GM23338 (cell line): ENCODE measurements at regions not wholly inside any gene's neighbourhood (a gene's known extent, or its start where the extent isn't known, plus 50 kb on each side); places are given as distances from the start of the nearest gene placed in this dataset.
A peak's percentile ranks its signal among the peaks of the same experiment; 100 is the strongest.

Experiments used
- ATAC-seq: fragments of 200-7000 bp; cut with Tn5 transposase; 3 replicates; pipeline ENCODE4 v1.9.1; 2020
- DNase-seq: peaks from one replicate; pipeline ENCODE4 v3.0.0-alpha.2; 2015; ENCODE audit warnings: low spot score
- H2AFZ ChIP-seq: fragments of 200-600 bp; sonication (generic); 2 replicates; pipeline ENCODE4 v1.8.0; 2016; ENCODE audit warnings: antibody characterized with exemption, mild to moderate bottlenecking, moderate library complexity
- H3F3A ChIP-seq: fragments of 200-600 bp; sonication (generic); replicated peaks from 2 replicates; pipeline ENCODE4 v1.8.0; 2017; ENCODE audit warnings: antibody characterized with exemption, mixed run types, low read depth
- H3K27ac ChIP-seq: fragments of 200-600 bp; sonication (generic); 2 replicates; pipeline ENCODE4 v1.6.1; 2016; ENCODE audit warnings: low read depth
- H3K27me3 ChIP-seq: fragments of 200-600 bp; sonication (generic); 2 replicates; pipeline ENCODE4 v1.8.0; 2016; ENCODE audit warnings: mild to moderate bottlenecking, mixed run types, moderate library complexity; ENCODE audit not compliant: insufficient read depth
- H3K36me3 ChIP-seq: fragments of 200-600 bp; sonication (generic); 2 replicates; pipeline ENCODE4 v1.8.0; 2016; ENCODE audit warnings: mild to moderate bottlenecking; ENCODE audit not compliant: insufficient read depth
- H3K4me1 ChIP-seq: fragments of 200-600 bp; sonication (generic); 2 replicates; pipeline ENCODE4 v1.8.0; 2016; ENCODE audit warnings: mild to moderate bottlenecking, moderate library complexity; ENCODE audit not compliant: insufficient read depth
- H3K4me2 ChIP-seq: fragments of 200-600 bp; sonication (generic); 2 replicates; pipeline ENCODE4 v1.7.1; 2017; ENCODE audit warnings: mixed run types
- H3K4me3 ChIP-seq: fragments of 200-600 bp; sonication (generic); 2 replicates; pipeline ENCODE4 v1.6.1; 2016; ENCODE audit warnings: mixed run types
- H3K79me2 ChIP-seq: fragments of 200-600 bp; sonication (generic); replicated peaks from 2 replicates; pipeline ENCODE4 v1.8.0; 2017; ENCODE audit warnings: mild to moderate bottlenecking; ENCODE audit not compliant: insufficient read depth
- H3K9me2 ChIP-seq: fragments of 200-600 bp; sonication (generic); 2 replicates; pipeline ENCODE4 v1.8.0; 2017; ENCODE audit not compliant: insufficient read depth
- H4K20me1 ChIP-seq: fragments of 200-600 bp; sonication (generic); replicated peaks from 2 replicates; pipeline ENCODE4 v1.8.0; 2017; ENCODE audit warnings: mild to moderate bottlenecking; ENCODE audit not compliant: insufficient read depth
- H3K27ac Mint-ChIP-seq: 2 replicates; pipeline ENCODE4 v1.8.0; 2020; ENCODE audit warnings: inconsistent platforms, mild to moderate bottlenecking, moderate library complexity, mixed read lengths
- H3K27me3 Mint-ChIP-seq: 3 replicates; pipeline ENCODE4 v1.8.0; 2022; ENCODE audit warnings: low read depth, mild to moderate bottlenecking, moderate library complexity, mixed read lengths, inconsistent platforms; ENCODE audit not compliant: insufficient read depth, poor library complexity
- H3K36me3 Mint-ChIP-seq: 3 replicates; pipeline ENCODE4 v1.8.0; 2021; ENCODE audit warnings: low read depth, mild to moderate bottlenecking, inconsistent platforms, moderate library complexity, mixed read lengths
- H3K4me1 Mint-ChIP-seq: 3 replicates; pipeline ENCODE4 v1.8.0; 2020; ENCODE audit warnings: mild to moderate bottlenecking, inconsistent platforms, mixed read lengths
- H3K4me3 Mint-ChIP-seq: 3 replicates; pipeline ENCODE4 v1.8.0; 2021; ENCODE audit warnings: moderate library complexity, mild to moderate bottlenecking, inconsistent platforms, mixed read lengths
- H3K9me3 Mint-ChIP-seq: 3 replicates; pipeline ENCODE4 v1.8.0; 2020; ENCODE audit warnings: moderate library complexity, mild to moderate bottlenecking, inconsistent platforms, mixed read lengths
- CTCF ChIP-seq, 2 experiments: fragments of 200-600 bp in 1 of 2; sonication (generic) in 1 of 2; conservative IDR thresholded peaks; 2 replicates each; pipeline versions ENCODE4 v1.5.1 to v1.6.1; 2016 to 2017; ENCODE audit warnings: antibody characterized with exemption in 2 of 2, low read depth in 2 of 2, mild to moderate bottlenecking in 2 of 2, moderate library complexity in 1 of 2
- EZH2 ChIP-seq: fragments of 200-600 bp; sonication (generic); IDR thresholded peaks from one replicate; pipeline ENCODE4 v1.8.0; 2017; ENCODE audit warnings: antibody characterized with exemption, mild to moderate bottlenecking, low read depth; ENCODE audit not compliant: unreplicated experiment
- JUNB ChIP-seq: IDR thresholded peaks from one replicate; pipeline ENCODE4 v1.6.1; 2016; ENCODE audit warnings: antibody characterized with exemption; ENCODE audit not compliant: unreplicated experiment
- NANOG ChIP-seq: IDR thresholded peaks from 2 replicates; pipeline ENCODE4 v1.6.1; 2016; ENCODE audit warnings: antibody characterized with exemption, borderline replicate concordance
- POLR2AphosphoS5 ChIP-seq: IDR thresholded peaks from 2 replicates; pipeline ENCODE4 v1.6.1; 2016; ENCODE audit warnings: antibody characterized with exemption, low read depth
- ZNF114 ChIP-seq: fragments of 250-450 bp; sonication (Bioruptor Pico); IDR thresholded peaks from 2 replicates; pipeline ENCODE4 v1.5.0; 2020; ENCODE audit warnings: mild to moderate bottlenecking, moderate library complexity
- ZNF331 ChIP-seq: fragments of 250-450 bp; sonication (Bioruptor Pico); IDR thresholded peaks from 2 replicates; pipeline ENCODE4 v1.5.0; 2020; ENCODE audit warnings: low read depth, mild to moderate bottlenecking, moderate library complexity
- TF ChIP-seq, protein P1 (sequence below): IDR thresholded peaks from 2 replicates; pipeline ENCODE4 v1.6.1; 2016; ENCODE audit warnings: antibody characterized with exemption
- TF ChIP-seq, protein P2 (sequence below): fragments of 250-450 bp; sonication (Bioruptor Pico); IDR thresholded peaks from 2 replicates; pipeline ENCODE4 v1.5.0; 2020; ENCODE audit warnings: mild to moderate bottlenecking, moderate library complexity

- Mint-ChIP-seq H3K27ac (no peak overlapping the region), H3K4me3 (no peak overlapping the region), H3K27me3 (no peaks in the 10 kb centered on the region), H3K4me1 (no peaks in the 10 kb centered on the region), H3K36me3 (no peaks in the 10 kb centered on the region), H3K9me3 (no peaks in the 10 kb centered on the region)
- Histone ChIP-seq H3F3A (no peaks in the 10 kb centered on the region), H2AFZ (no peak overlapping the region), H3K4me1 (no peaks in the 10 kb centered on the region), H3K27me3 (no peaks in the 10 kb centered on the region), H3K36me3 (no peaks in the 10 kb centered on the region), H3K4me2 (no peak overlapping the region), H3K9me2 (no peaks in the 10 kb centered on the region), H3K4me3 (no peak overlapping the region), H4K20me1 (no peaks in the 10 kb centered on the region), H3K27ac (no peak overlapping the region), H3K79me2 (no peaks in the 10 kb centered on the region)
- TF ChIP-seq, protein P1, sequence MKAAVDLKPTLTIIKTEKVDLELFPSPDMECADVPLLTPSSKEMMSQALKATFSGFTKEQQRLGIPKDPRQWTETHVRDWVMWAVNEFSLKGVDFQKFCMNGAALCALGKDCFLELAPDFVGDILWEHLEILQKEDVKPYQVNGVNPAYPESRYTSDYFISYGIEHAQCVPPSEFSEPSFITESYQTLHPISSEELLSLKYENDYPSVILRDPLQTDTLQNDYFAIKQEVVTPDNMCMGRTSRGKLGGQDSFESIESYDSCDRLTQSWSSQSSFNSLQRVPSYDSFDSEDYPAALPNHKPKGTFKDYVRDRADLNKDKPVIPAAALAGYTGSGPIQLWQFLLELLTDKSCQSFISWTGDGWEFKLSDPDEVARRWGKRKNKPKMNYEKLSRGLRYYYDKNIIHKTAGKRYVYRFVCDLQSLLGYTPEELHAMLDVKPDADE = no peak
- TF ChIP-seq CTCF (conservative IDR thresholded peaks at IDR 0.05; ENCODE audit: low read depth in 2 of 2) = peak; percentile 86 to 92
- TF ChIP-seq ZNF114 (CRISPR knock-in tag) = no peak
- DNase-seq (peak; percentile 72), ATAC-seq (peak; percentile 55; the same call in 2 of the 3 replicates)
Observed at GRCh38 chr1:110765640-110766335, 91.0 kb upstream of the KCNA3 start.

DNA sequence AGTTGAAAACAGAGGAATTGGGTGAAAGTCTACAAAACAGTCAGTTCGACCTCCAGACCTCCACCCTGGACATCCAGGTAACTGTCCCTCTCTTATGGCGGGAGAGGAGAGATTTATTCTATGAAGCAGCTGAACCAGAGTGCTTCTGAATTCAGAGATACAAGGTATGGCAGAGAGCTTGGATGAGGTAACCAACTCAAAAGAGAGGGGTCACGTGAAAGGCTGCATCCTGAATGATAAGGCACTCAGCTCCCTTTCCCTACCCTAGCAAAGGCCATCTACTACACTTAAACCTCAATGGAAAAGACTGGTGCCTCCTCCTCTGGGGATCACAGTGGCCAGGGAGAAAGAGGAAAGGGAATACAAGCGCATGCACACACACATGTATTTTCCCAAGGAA, 88.4 kb upstream of the KCNA3 start:
- H3K36me3 ChIP-seq = no peaks in the 10 kb centered on the region
- Mint-ChIP-seq H3K4me1 (no peaks in the 10 kb centered on the region), H3K27ac (no peak overlapping the region), H3K27me3 (no peaks in the 10 kb centered on the region), H3K4me3 (no peak overlapping the region), H3K36me3 (no peaks in the 10 kb centered on the region), H3K9me3 (no peaks in the 10 kb centered on the region)
- H2AFZ ChIP-seq = no peak overlapping the region
- H3K4me2 ChIP-seq = no peak overlapping the region
- no peaks in the 10 kb centered on the region for H3K27me3 ChIP-seq
- ATAC-seq (no peak), DNase-seq (no peak)
- H3K79me2 ChIP-seq = no peaks in the 10 kb centered on the region
- no peaks in the 10 kb centered on the region for H4K20me1 ChIP-seq
- no peak for TF ChIP-seq ZNF114 (CRISPR knock-in tag)
- TF ChIP-seq POLR2AphosphoS5 = no peak
- no peak for TF ChIP-seq ZNF331 (CRISPR knock-in tag)
- TF ChIP-seq CTCF (conservative IDR thresholded peaks at IDR 0.05; ENCODE audit: low read depth in 2 of 2) = no peak
- no peak for TF ChIP-seq JUNB
- TF ChIP-seq EZH2 = no peak
- no peak for TF ChIP-seq NANOG
- TF ChIP-seq, protein P2, sequence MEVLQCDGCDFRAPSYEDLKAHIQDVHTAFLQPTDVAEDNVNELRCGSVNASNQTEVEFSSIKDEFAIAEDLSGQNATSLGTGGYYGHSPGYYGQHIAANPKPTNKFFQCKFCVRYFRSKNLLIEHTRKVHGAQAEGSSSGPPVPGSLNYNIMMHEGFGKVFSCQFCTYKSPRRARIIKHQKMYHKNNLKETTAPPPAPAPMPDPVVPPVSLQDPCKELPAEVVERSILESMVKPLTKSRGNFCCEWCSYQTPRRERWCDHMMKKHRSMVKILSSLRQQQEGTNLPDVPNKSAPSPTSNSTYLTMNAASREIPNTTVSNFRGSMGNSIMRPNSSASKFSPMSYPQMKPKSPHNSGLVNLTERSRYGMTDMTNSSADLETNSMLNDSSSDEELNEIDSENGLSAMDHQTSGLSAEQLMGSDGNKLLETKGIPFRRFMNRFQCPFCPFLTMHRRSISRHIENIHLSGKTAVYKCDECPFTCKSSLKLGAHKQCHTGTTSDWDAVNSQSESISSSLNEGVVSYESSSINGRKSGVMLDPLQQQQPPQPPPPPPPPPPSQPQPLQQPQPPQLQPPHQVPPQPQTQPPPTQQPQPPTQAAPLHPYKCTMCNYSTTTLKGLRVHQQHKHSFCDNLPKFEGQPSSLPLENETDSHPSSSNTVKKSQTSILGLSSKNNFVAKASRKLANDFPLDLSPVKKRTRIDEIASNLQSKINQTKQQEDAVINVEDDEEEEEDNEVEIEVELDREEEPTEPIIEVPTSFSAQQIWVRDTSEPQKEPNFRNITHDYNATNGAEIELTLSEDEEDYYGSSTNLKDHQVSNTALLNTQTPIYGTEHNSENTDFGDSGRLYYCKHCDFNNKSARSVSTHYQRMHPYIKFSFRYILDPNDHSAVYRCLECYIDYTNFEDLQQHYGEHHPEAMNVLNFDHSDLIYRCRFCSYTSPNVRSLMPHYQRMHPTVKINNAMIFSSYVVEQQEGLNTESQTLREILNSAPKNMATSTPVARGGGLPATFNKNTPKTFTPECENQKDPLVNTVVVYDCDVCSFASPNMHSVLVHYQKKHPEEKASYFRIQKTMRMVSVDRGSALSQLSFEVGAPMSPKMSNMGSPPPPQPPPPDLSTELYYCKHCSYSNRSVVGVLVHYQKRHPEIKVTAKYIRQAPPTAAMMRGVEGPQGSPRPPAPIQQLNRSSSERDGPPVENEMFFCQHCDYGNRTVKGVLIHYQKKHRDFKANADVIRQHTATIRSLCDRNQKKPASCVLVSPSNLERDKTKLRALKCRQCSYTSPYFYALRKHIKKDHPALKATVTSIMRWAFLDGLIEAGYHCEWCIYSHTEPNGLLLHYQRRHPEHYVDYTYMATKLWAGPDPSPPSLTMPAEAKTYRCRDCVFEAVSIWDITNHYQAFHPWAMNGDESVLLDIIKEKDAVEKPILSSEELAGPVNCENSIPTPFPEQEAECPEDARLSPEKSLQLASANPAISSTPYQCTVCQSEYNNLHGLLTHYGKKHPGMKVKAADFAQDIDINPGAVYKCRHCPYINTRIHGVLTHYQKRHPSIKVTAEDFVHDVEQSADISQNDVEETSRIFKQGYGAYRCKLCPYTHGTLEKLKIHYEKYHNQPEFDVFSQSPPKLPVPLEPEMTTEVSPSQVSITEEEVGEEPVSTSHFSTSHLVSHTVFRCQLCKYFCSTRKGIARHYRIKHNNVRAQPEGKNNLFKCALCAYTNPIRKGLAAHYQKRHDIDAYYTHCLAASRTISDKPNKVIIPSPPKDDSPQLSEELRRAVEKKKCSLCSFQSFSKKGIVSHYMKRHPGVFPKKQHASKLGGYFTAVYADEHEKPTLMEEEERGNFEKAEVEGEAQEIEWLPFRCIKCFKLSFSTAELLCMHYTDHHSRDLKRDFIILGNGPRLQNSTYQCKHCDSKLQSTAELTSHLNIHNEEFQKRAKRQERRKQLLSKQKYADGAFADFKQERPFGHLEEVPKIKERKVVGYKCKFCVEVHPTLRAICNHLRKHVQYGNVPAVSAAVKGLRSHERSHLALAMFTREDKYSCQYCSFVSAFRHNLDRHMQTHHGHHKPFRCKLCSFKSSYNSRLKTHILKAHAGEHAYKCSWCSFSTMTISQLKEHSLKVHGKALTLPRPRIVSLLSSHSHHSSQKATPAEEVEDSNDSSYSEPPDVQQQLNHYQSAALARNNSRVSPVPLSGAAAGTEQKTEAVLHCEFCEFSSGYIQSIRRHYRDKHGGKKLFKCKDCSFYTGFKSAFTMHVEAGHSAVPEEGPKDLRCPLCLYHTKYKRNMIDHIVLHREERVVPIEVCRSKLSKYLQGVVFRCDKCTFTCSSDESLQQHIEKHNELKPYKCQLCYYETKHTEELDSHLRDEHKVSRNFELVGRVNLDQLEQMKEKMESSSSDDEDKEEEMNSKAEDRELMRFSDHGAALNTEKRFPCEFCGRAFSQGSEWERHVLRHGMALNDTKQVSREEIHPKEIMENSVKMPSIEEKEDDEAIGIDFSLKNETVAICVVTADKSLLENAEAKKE (CRISPR knock-in tag) = no peak
- H3K4me1 ChIP-seq = no peaks in the 10 kb centered on the region
- H3K9me2 ChIP-seq = no peaks in the 10 kb centered on the region
- H3K27ac ChIP-seq = no peak overlapping the region
- H3F3A ChIP-seq = no peaks in the 10 kb centered on the region
- H3K4me3 ChIP-seq = no peak overlapping the region
